GM12892 (cell line): ENCODE measurements at regions not wholly inside any gene's neighbourhood (a gene's known extent, or its start where the extent isn't known, plus 50 kb on each side); places are given as distances from the start of the nearest gene placed in this dataset.

ENCODE experiments used
- POLR2A ChIP-seq: IDR thresholded peaks from 2 replicates; pipeline ENCODE4 v1.6.1; 2011; ENCODE audit warnings: low read depth, low read length, control low read depth
- POLR2AphosphoS5 ChIP-seq: IDR thresholded peaks from 2 replicates; pipeline ENCODE4 v1.6.1; 2011; ENCODE audit warnings: low read depth, low read length, control low read depth
- TAF1 ChIP-seq: IDR thresholded peaks from 2 replicates; pipeline ENCODE4 v1.6.1; 2011; ENCODE audit warnings: low read depth, mild to moderate bottlenecking, control low read depth, low read length, borderline replicate concordance

- no peak for TF ChIP-seq POLR2A
- TF ChIP-seq TAF1: no peak
- no peak for TF ChIP-seq POLR2AphosphoS5
These were observed 195.7 kb upstream of the FOXQ1 start for GRCh38 chr6:1116149-1116548.
